ENCODE measurements at regions not wholly inside any gene's neighbourhood (a gene's known extent, or its start where the extent isn't known, plus 50 kb on each side); places are given as distances from the start of the nearest gene placed in this dataset.

- 81% methylated on average over 3 of the region's 3 CpGs for WGBS, 2 donors
- TF ChIP-seq CTCF (IDR thresholded peaks at IDR 0.05): no peak
- TF ChIP-seq POLR2A (IDR thresholded peaks at IDR 0.05): no peak
- no peaks in the 10 kb centered on the region for H3K36me3 ChIP-seq
- H3K4me1 ChIP-seq: no peaks in the 10 kb centered on the region
- DNase-seq: no peak
- intact Hi-C loops (cut with DNase I): no loop called here
- no peak overlapping the region for H3K27ac ChIP-seq
- H3K4me3 ChIP-seq: no peak overlapping the region
- no peaks in the 10 kb centered on the region for H3K9me3 ChIP-seq
- H3K27me3 ChIP-seq: no peaks in the 10 kb centered on the region
These were observed 489.5 kb downstream of the BUD13 start for GRCh38 chr11:116283300-116283699.

- intact Hi-C loops (cut with DNase I): no loop called here
- Histone ChIP-seq H3K4me3 (no peak overlapping the region), H3K4me1 (no peaks in the 10 kb centered on the region), H3K9me3 (no peaks in the 10 kb centered on the region), H3K27ac (no peak overlapping the region), H3K36me3 (no peaks in the 10 kb centered on the region), H3K27me3 (peaks cover 0 to 4% (median 0%) of the 10 kb centered on the region in 4 donors)
- WGBS, 2 donors: 93% methylated on average over 4 of the region's 4 CpGs
- no peak for DNase-seq
- TF ChIP-seq POLR2A (IDR thresholded peaks at IDR 0.05) (no peak), CTCF (IDR thresholded peaks at IDR 0.05) (no peak)
These were observed 490.3 kb downstream of the BUD13 start for GRCh38 chr11:116282481-116282880.

- H3K36me3 ChIP-seq: no peaks in the 10 kb centered on the region
- no peak overlapping the region for H3K4me3 ChIP-seq
- peaks cover 0 to 9% (median 0%) of the 10 kb centered on the region in 4 donors for H3K27me3 ChIP-seq
- TF ChIP-seq POLR2A (IDR thresholded peaks at IDR 0.05): no peak
- TF ChIP-seq CTCF (IDR thresholded peaks at IDR 0.05): no peak
- H3K9me3 ChIP-seq: no peaks in the 10 kb centered on the region
- DNase-seq: no peak
- no peak overlapping the region for H3K27ac ChIP-seq
- 77 to 86% methylated on average over 11 to 13 of the region's 13 CpGs for WGBS, 2 donors
- intact Hi-C loops (cut with DNase I): no loop called here
- H3K4me1 ChIP-seq: peaks cover 0 to 4% (median 3%) of the 10 kb centered on the region in 3 donors
These were observed 491.3 kb downstream of the BUD13 start for GRCh38 chr11:116281173-116282160.

- intact Hi-C loops (cut with DNase I): loop anchor here (5.0 kb wide), 2 partner anchors 942 to 957 kb away; no protein-coding TSS in a partner anchor
- no peaks in the 10 kb centered on the region for H3K36me3 ChIP-seq
- H3K27me3 ChIP-seq: peaks cover 0 to 12% (median 0%) of the 10 kb centered on the region in 4 donors
- 49 to 71% methylated on average over 4 of the region's 4 CpGs for whole genome bisulfite sequencing, 2 donors
- peaks cover 0 to 8% (median 3%) of the 10 kb centered on the region in 3 donors for H3K4me1 ChIP-seq
- H3K27ac ChIP-seq: no peak overlapping the region
- TF ChIP-seq POLR2A (IDR thresholded peaks at IDR 0.05) (no peak), CTCF (IDR thresholded peaks at IDR 0.05) (no peak)
- H3K4me3 ChIP-seq: no peak overlapping the region
- DNase-seq: no peak
- no peaks in the 10 kb centered on the region for H3K9me3 ChIP-seq
These were observed 493.3 kb downstream of the BUD13 start for GRCh38 chr11:116279511-116279910.

- Histone ChIP-seq H3K4me1 (peaks cover 0 to 8% (median 3%) of the 10 kb centered on the region in 3 donors), H3K36me3 (no peaks in the 10 kb centered on the region), H3K27me3 (peaks cover 0 to 23% (median 0%) of the 10 kb centered on the region in 4 donors), H3K9me3 (no peaks in the 10 kb centered on the region), H3K27ac (no peak overlapping the region), H3K4me3 (no peak overlapping the region)
- TF ChIP-seq CTCF (IDR thresholded peaks at IDR 0.05): no peak
- no peak for TF ChIP-seq POLR2A (IDR thresholded peaks at IDR 0.05)
- intact Hi-C loops (cut with DNase I): loop anchor here (5.0 kb wide), 2 partner anchors 941 to 956 kb away; no protein-coding TSS in a partner anchor
- DNase-seq: no peak
- 81 to 83% methylated on average over 2 to 4 of the region's 4 CpGs for WGBS, 2 donors
These were observed 494.7 kb downstream of the BUD13 start for GRCh38 chr11:116278076-116278475.

Data from esophagus squamous epithelium (tissue), 5 donors.